ENCODE measurements at regions not wholly inside any gene's neighbourhood (a gene's known extent, or its start where the extent isn't known, plus 50 kb on each side); places are given as distances from the start of the nearest gene placed in this dataset.

DNA sequence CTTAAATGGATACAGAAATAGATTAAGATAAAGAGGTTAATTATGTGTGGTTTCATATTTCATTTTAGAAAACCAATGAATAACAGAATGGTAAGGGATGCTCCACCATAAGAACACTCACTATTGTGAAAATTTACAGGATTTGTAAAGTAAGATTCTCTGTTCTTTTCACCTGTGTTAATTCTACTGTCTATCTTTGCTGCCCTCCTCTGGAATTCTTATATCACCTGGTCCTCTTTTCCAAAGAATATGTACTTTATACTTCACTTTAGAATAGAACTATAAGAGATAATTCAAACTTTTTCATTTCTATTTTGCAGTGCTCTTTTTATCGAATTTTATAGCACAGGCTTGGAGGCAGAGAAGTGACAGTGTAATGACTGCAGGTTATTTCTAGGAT lies 213.4 kb downstream of the LURAP1L start:
- no peaks in the 10 kb centered on the region for H3K4me1 ChIP-seq
- TF ChIP-seq, protein P1, sequence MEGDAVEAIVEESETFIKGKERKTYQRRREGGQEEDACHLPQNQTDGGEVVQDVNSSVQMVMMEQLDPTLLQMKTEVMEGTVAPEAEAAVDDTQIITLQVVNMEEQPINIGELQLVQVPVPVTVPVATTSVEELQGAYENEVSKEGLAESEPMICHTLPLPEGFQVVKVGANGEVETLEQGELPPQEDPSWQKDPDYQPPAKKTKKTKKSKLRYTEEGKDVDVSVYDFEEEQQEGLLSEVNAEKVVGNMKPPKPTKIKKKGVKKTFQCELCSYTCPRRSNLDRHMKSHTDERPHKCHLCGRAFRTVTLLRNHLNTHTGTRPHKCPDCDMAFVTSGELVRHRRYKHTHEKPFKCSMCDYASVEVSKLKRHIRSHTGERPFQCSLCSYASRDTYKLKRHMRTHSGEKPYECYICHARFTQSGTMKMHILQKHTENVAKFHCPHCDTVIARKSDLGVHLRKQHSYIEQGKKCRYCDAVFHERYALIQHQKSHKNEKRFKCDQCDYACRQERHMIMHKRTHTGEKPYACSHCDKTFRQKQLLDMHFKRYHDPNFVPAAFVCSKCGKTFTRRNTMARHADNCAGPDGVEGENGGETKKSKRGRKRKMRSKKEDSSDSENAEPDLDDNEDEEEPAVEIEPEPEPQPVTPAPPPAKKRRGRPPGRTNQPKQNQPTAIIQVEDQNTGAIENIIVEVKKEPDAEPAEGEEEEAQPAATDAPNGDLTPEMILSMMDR (IDR thresholded peaks at IDR 0.05) = no peak
- H3K36me3 ChIP-seq = no peaks in the 10 kb centered on the region
- H3K27ac ChIP-seq = no peak overlapping the region
- ATAC-seq = no peak
- no peak for DNase-seq
- H3K27me3 ChIP-seq = no peaks in the 10 kb centered on the region
- no peaks in the 10 kb centered on the region for H3K9me3 ChIP-seq
- intact Hi-C loops (cut with DNase I) = no loop called here
- H3K4me3 ChIP-seq = no peak overlapping the region

DNA sequence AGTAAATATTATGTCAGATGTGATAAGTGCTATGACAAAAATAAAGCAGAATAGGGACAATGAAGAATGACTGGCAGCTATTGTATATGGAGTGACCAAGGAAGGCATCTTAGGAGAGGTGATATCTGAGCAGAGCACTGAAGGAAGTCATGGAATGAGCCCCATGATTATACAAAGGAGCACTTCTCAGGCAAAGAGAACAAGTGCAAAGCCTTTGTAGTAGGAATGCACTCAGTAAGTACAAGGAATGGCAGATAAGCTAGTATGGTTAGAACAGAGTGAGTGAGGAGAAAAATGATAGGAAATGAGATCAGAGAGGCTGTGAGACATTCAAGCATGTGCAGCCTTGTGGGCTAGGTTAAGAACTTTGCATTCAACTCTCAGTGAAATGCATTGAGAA lies 214.8 kb downstream of the LURAP1L start:
- Histone ChIP-seq H3K36me3 (no peaks in the 10 kb centered on the region), H3K9me3 (no peaks in the 10 kb centered on the region), H3K27ac (no peak overlapping the region), H3K4me1 (no peaks in the 10 kb centered on the region), H3K27me3 (no peaks in the 10 kb centered on the region), H3K4me3 (no peak overlapping the region)
- TF ChIP-seq, protein P1 (IDR thresholded peaks at IDR 0.05) = no peak
- intact Hi-C loops (cut with DNase I) = no loop called here
- DNase-seq = no peak
- peak; percentile 69 for ATAC-seq

DNA sequence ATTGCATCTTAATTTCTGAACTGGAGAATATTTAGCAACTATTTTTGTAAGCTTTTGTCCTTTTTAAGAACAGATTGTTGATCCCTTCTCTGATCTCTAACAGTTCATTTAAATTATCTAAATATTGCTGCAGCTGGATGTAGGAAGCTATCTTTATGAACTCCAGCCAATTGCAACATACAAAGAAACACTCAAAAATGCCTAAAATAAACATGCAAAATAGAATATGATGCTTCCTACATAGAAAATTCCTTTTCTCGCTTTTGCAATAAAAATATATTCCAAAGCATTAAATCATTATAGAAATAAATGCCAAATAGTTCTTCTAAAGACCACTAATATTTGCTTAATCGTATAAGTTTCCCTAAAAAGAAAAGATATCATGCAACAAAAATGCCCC lies 218.6 kb downstream of the LURAP1L start:
- ATAC-seq = no peak
- Histone ChIP-seq H3K4me1 (no peaks in the 10 kb centered on the region), H3K27ac (no peak overlapping the region), H3K9me3 (no peaks in the 10 kb centered on the region), H3K4me3 (no peak overlapping the region), H3K27me3 (no peaks in the 10 kb centered on the region), H3K36me3 (no peaks in the 10 kb centered on the region)
- TF ChIP-seq, protein P1 (IDR thresholded peaks at IDR 0.05) = no peak
- no peak for DNase-seq
- intact Hi-C loops (cut with DNase I) = no loop called here

DNA sequence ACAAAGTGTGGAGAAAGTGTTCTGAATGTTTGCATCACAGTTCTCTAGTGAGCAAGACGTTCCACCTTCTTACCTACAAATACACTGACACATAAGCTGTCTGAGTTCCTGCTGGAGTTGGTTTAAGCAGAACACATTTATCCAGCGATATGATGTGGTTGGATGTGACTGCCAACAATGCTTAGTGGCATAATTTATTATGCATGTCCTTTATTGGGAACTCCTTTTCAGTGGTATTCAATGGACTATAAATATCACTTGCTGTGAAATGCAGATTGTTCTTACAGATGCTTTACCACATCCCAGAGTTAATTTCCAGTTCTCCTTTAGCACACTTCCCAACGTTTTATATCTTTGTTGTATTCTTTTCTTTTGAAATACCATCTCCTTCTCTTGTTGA lies 222.2 kb downstream of the LURAP1L start:
- Histone ChIP-seq H3K27me3 (no peaks in the 10 kb centered on the region), H3K27ac (no peak overlapping the region), H3K9me3 (no peaks in the 10 kb centered on the region), H3K36me3 (no peaks in the 10 kb centered on the region), H3K4me3 (no peak overlapping the region), H3K4me1 (no peaks in the 10 kb centered on the region)
- ATAC-seq (no peak), DNase-seq (no peak)
- TF ChIP-seq, protein P1 (IDR thresholded peaks at IDR 0.05) = no peak
- intact Hi-C loops (cut with DNase I) = no loop called here

DNA sequence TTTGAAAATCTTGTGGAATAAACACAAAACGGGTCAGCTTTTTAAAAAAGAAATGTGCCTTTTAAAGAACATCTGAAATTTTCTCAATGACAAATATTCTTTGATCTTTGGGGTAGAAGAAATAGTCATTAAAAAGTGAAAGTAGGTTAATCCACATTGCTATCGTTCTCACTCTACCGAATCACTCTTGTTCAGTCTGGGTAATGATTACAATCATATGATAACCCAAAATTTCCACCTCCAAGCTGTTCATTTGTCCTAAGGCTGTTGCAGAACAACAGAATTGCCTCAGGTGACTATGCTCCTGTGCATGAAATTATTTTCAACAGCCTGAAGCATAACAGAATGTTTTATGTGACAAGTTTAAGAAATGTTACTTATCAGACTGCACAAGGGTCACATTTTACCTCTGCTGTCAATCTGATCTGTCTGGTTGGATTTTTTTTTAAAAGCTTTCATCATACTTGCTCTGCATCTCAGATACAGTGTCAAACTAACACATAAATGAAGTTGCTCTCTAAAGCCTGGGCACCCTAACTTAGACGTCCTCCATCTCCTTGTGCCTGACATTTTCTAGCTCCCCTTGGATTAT lies 227.3 kb downstream of the LURAP1L start:
- H3K9me3 ChIP-seq = no peaks in the 10 kb centered on the region
- peak overlapping the region; percentile 20 for H3K4me3 ChIP-seq
- H3K27ac ChIP-seq = peak overlapping the region; percentile 26
- ATAC-seq (no peak), DNase-seq (no peak)
- H3K36me3 ChIP-seq = no peaks in the 10 kb centered on the region
- H3K27me3 ChIP-seq = no peaks in the 10 kb centered on the region
- H3K4me1 ChIP-seq = no peaks in the 10 kb centered on the region
- TF ChIP-seq, protein P1 (IDR thresholded peaks at IDR 0.05) = no peak
- intact Hi-C loops (cut with DNase I) = no loop called here

DNA sequence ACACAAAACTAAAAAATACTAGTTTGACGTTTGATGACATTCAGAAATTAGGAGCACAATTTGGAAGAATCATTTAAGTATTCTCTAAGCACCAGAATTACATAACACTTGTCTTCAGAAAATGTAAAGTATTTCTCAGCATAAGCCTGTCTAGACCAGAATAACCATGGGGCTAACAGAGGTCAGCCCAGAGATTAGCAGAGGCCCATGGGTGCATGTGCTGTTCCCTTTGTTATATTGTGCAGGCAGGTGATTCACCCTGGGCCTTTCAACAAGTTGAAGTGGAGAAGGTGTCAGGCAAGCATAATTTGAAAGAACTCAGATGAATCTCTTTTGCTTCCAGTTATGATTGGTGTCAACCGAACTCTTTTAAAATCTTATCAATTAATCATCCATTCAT lies 227.9 kb downstream of the LURAP1L start:
- Histone ChIP-seq H3K9me3 (no peaks in the 10 kb centered on the region), H3K27me3 (no peaks in the 10 kb centered on the region), H3K4me3 (no peak overlapping the region), H3K4me1 (no peaks in the 10 kb centered on the region), H3K36me3 (no peaks in the 10 kb centered on the region), H3K27ac (no peak overlapping the region)
- ATAC-seq (no peak), DNase-seq (no peak)
- intact Hi-C loops (cut with DNase I) = no loop called here
- TF ChIP-seq, protein P1 (IDR thresholded peaks at IDR 0.05) = no peak

Measured in upper lobe of right lung (tissue), 1 donor.